HepG2 (cell line): ENCODE measurements at regions not wholly inside any gene's neighbourhood (a gene's known extent, or its start where the extent isn't known, plus 50 kb on each side); places are given as distances from the start of the nearest gene placed in this dataset.

Experiments used
- ATAC-seq: fragments of 200-7000 bp; cut with Tn5 transposase; 3 replicates; pipeline ENCODE4 v1.9.1; 2020; ENCODE audit warnings: mild to moderate bottlenecking, moderate library complexity
- BruUV-seq: library from RNA; stranded (reverse); fragments of 400-500 nt; replicated peaks from 2 replicates; lab custom pipeline; 2021; lab: Mats Ljungman, UMichigan
- CTCF ChIA-PET: fragments of 300-600 bp; formaldehyde crosslinking; extraction: SDS; loops from one replicate; lab custom pipeline; 2021; ENCODE audit warnings: low total read pairs, inconsistent platforms, low intra/inter-chr PET ratio; lab: Yijun Ruan, JAX
- POLR2A ChIA-PET: fragments of 350-600 bp; sonication (Branson Sonifier 250); formaldehyde crosslinking; loops from one replicate; lab custom pipeline; 2020; ENCODE audit warnings: antibody characterized with exemption, inconsistent platforms; lab: Yijun Ruan, JAX
- DNase-seq: peaks from one replicate; pipeline ENCODE4 v3.0.0-alpha.2; 2015; ENCODE audit warnings: low spot score
- FAIRE-seq: peaks from 3 replicates; lab custom pipeline; 2011; peaks lifted over from hg19 to GRCh38; lab: Jason Lieb, UNC
- H2AFZ ChIP-seq: one replicate; pipeline ENCODE4 v1.6.1; 2011; ENCODE audit warnings: low read length, inconsistent platforms
- H3K27ac ChIP-seq: fragments of 300-600 bp; 3 replicates; pipeline ENCODE4 v1.8.0; 2011; ENCODE audit warnings: mixed run types, mild to moderate bottlenecking, mixed read lengths, low read length, inconsistent platforms; ENCODE audit not compliant: insufficient read depth; ENCODE audit errors: extremely low read length
- H3K27me3 ChIP-seq, 2 experiments: fragments of 200-600 bp in 1 of 2; 2 replicates in 1 of 2; 3 replicates in 1 of 2; pipeline versions ENCODE4 v1.6.0 to v1.8.0; 2011; ENCODE audit warnings: low read length in 2 of 2, mild to moderate bottlenecking in 2 of 2, moderate library complexity in 2 of 2, inconsistent platforms in 1 of 2; ENCODE audit not compliant: insufficient read depth in 2 of 2, control insufficient read depth in 1 of 2
- H3K36me3 ChIP-seq, 2 experiments: fragments of 200-600 bp in 1 of 2; replicated peaks in 1 of 2; 2 replicates in 1 of 2; 3 replicates in 1 of 2; pipeline versions ENCODE4 v1.5.1 to v1.8.0; 2011; ENCODE audit warnings: low read length in 2 of 2, inconsistent platforms in 1 of 2; ENCODE audit not compliant: insufficient read depth in 2 of 2, control insufficient read depth in 1 of 2
- H3K4me1 ChIP-seq: 2 replicates; pipeline ENCODE4 v1.5.1; 2012; ENCODE audit warnings: low read length, inconsistent platforms; ENCODE audit not compliant: insufficient read depth
- H3K4me2 ChIP-seq: 2 replicates; pipeline ENCODE4 v1.6.0; 2011; ENCODE audit warnings: low read depth, low read length, inconsistent platforms
- H3K4me3 ChIP-seq, 3 experiments: fragments of 200-600 bp in 1 of 3; sonication (generic), shearing (Covaris generic) in 1 of 3; replicated peaks in 1 of 3; 2 replicates each; pipeline ENCODE4 v1.5.1; 2011 to 2016; ENCODE audit warnings: low read length in 3 of 3, inconsistent platforms in 2 of 3, low read depth in 2 of 3, mild to moderate bottlenecking in 2 of 3, control low read depth in 1 of 3, mixed read lengths in 1 of 3; ENCODE audit not compliant: insufficient read depth in 1 of 3
- H3K79me2 ChIP-seq: one replicate; pipeline ENCODE4 v1.6.1; 2011; ENCODE audit warnings: low read length, inconsistent platforms; ENCODE audit not compliant: insufficient read depth
- H3K9ac ChIP-seq: 2 replicates; pipeline ENCODE4 v1.6.0; 2011; ENCODE audit warnings: mild to moderate bottlenecking, low read depth, low read length, inconsistent platforms; ENCODE audit not compliant: insufficient read depth
- H3K9me3 ChIP-seq: 2 replicates; pipeline ENCODE4 v1.5.1; 2012; ENCODE audit warnings: mild to moderate bottlenecking, low read length
- H4K20me1 ChIP-seq: 2 replicates; pipeline ENCODE4 v1.6.0; 2011; ENCODE audit warnings: inconsistent platforms, mild to moderate bottlenecking, low read length, moderate library complexity; ENCODE audit not compliant: insufficient read depth
- ARID2 ChIP-seq: sonication (generic); formaldehyde crosslinking; IDR thresholded peaks from 2 replicates; pipeline ENCODE4 v1.8.1; 2022; ENCODE audit warnings: mild to moderate bottlenecking, missing genetic modification reagents, borderline replicate concordance
- CEBPB ChIP-seq: IDR thresholded peaks from 2 replicates; pipeline ENCODE4 v1.6.1; 2011; ENCODE audit warnings: low read depth, low read length, improper control_type of control experiment, borderline replicate concordance
- ELF1 ChIP-seq: sonication (generic); formaldehyde crosslinking; IDR thresholded peaks from 2 replicates; pipeline ENCODE4 v1.4.0; 2020; ENCODE audit warnings: missing genetic modification reagents
- FLYWCH1 ChIP-seq: sonication (generic); formaldehyde crosslinking; IDR thresholded peaks from 2 replicates; pipeline ENCODE4 v1.8.1; 2023; ENCODE audit warnings: mild to moderate bottlenecking, missing genetic modification reagents
- GTF3A ChIP-seq: sonication (generic); formaldehyde crosslinking; conservative IDR thresholded peaks from 2 replicates; pipeline ENCODE4 v1.4.0; 2020; ENCODE audit warnings: mild to moderate bottlenecking, missing genetic modification reagents
- JUNB ChIP-seq: sonication (generic); formaldehyde crosslinking; IDR thresholded peaks from 2 replicates; pipeline ENCODE4 v1.8.0; 2022; ENCODE audit warnings: missing genetic modification reagents, mild to moderate bottlenecking, borderline replicate concordance
- MED13 ChIP-seq: sonication (generic); formaldehyde crosslinking; IDR thresholded peaks from 2 replicates; pipeline ENCODE4 v1.5.0; 2020; ENCODE audit warnings: missing genetic modification reagents
- ZNF160 ChIP-seq: sonication (generic); formaldehyde crosslinking; IDR thresholded peaks from 2 replicates; pipeline ENCODE4 v1.8.0; 2022; ENCODE audit warnings: mild to moderate bottlenecking, inconsistent platforms, missing genetic modification reagents
- ZNF234 ChIP-seq: sonication (generic); formaldehyde crosslinking; conservative IDR thresholded peaks from 2 replicates; pipeline ENCODE4 v1.5.1; 2020; ENCODE audit warnings: mild to moderate bottlenecking, missing genetic modification reagents
- ZNF296 ChIP-seq: sonication (generic); formaldehyde crosslinking; conservative IDR thresholded peaks from 2 replicates; pipeline ENCODE4 v1.5.0; 2020; ENCODE audit warnings: mild to moderate bottlenecking, missing genetic modification reagents
- ZNF33A ChIP-seq: sonication (generic); formaldehyde crosslinking; IDR thresholded peaks from 2 replicates; pipeline ENCODE4 v1.5.1; 2020; ENCODE audit warnings: missing genetic modification reagents, mild to moderate bottlenecking, moderate library complexity, borderline replicate concordance
- ZNF550 ChIP-seq: sonication (generic); formaldehyde crosslinking; IDR thresholded peaks from 2 replicates; pipeline ENCODE4 v1.4.0; 2020; ENCODE audit warnings: mild to moderate bottlenecking, missing genetic modification reagents, borderline replicate concordance
- ZNF746 ChIP-seq: sonication (generic); formaldehyde crosslinking; IDR thresholded peaks from 2 replicates; pipeline ENCODE4 v1.8.0; 2022; ENCODE audit warnings: mild to moderate bottlenecking, missing genetic modification reagents
- whole genome bisulfite sequencing: methylation state at CpG from one replicate; pipeline ENCODE4 v1.1.6; 2017; ENCODE audit warnings: low lambda C conversion rate; 5-methylcytosine and 5-hydroxymethylcytosine counted together
- in situ Hi-C: cut with HindIII; loops from 2 replicates; pipeline ENCODE4 v1.10.0; 2017; ENCODE audit warnings: low pct_unique_long_range_greater_than_20kb; ENCODE audit not compliant: extremely low pct_ligation_motif_present
- intact Hi-C: fragments of 100-400 bp; cut with micrococcal nuclease; formaldehyde crosslinking; loops from one replicate; pipeline ENCODE4 v1.10.0; 2022; ENCODE audit not compliant: unreplicated experiment
- TF ChIP-seq, protein P1 (sequence below): sonication (generic); formaldehyde crosslinking; IDR thresholded peaks from 2 replicates; pipeline ENCODE4 v1.4.0; 2020; ENCODE audit warnings: missing genetic modification reagents, low read depth, mild to moderate bottlenecking, borderline replicate concordance
- TF ChIP-seq, protein P2 (sequence below): sonication (generic); formaldehyde crosslinking; IDR thresholded peaks from 2 replicates; pipeline ENCODE4 v1.5.0; 2020; ENCODE audit warnings: missing genetic modification reagents
- TF ChIP-seq, protein P3 (sequence below): fragments of 450-650 bp; IDR thresholded peaks from 2 replicates; pipeline ENCODE4 v1.6.1; 2016
- TF ChIP-seq, protein P4 (sequence below): sonication (generic); formaldehyde crosslinking; IDR thresholded peaks from 2 replicates; pipeline ENCODE4 v1.4.0; 2020; ENCODE audit warnings: missing genetic modification reagents, borderline replicate concordance
- TF ChIP-seq, protein P5 (sequence below): sonication (generic); formaldehyde crosslinking; IDR thresholded peaks from 2 replicates; pipeline ENCODE4 v1.8.0; 2022; ENCODE audit warnings: missing genetic modification reagents, mild to moderate bottlenecking, borderline replicate concordance

DNA sequence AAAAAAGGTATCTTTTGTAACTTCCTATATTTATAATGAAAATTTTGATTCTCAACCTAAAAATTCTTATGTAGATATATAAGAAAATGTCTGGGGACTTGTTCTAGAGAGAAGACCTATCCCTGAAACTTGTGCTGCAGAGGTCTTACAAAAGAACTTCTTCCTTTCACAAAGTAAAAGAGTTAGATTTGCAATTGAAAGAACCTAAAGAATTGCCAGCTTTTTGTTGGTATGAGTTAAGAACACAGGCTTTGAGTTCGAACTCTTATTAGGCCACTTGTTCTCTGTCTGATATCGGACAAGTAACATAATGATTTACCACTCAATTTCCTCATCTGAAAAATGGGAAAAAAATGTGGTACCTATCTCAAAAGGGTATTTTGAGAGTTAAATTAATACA, 162.0 kb upstream of the LAMA2 start:
- in situ Hi-C loops = loop anchor here (10.0 kb wide), 1 partner anchor 866 kb away; no protein-coding TSS in a partner anchor
- no peaks in the 10 kb centered on the region for H3K36me3 ChIP-seq
- no peak overlapping the region for H3K4me3 ChIP-seq
- intact Hi-C loops = no loop called here
- H3K4me2 ChIP-seq = no peak overlapping the region
- H3K79me2 ChIP-seq = no peaks in the 10 kb centered on the region
- no peaks in the 10 kb centered on the region for H3K27me3 ChIP-seq
- no peak for DNase-seq
- no peaks in the 10 kb centered on the region for H3K9me3 ChIP-seq
- H2AFZ ChIP-seq = no peak overlapping the region
- H3K4me1 ChIP-seq = no peaks in the 10 kb centered on the region
- H4K20me1 ChIP-seq = no peaks in the 10 kb centered on the region
- ChIA-PET POLR2A (no interaction called here), CTCF (no interaction called here)
- no peak overlapping the region for H3K27ac ChIP-seq
- H3K9ac ChIP-seq = no peak overlapping the region
- WGBS = 0% methylated on average over 2 of the region's 2 CpGs
- no peak for ATAC-seq
- BruUV-seq = no TSS peak
- no peak for FAIRE-seq
- TF ChIP-seq, protein P1, sequence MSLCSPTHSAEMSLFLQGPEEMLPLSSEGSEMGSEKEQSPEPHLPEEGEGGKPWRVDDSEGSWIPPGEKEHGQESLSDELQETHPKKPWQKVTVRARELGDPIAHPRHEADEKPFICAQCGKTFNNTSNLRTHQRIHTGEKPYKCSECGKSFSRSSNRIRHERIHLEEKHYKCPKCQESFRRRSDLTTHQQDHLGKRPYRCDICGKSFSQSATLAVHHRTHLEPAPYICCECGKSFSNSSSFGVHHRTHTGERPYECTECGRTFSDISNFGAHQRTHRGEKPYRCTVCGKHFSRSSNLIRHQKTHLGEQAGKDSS (CRISPR knock-in tag) = no peak
- TF ChIP-seq ZNF296 (no peak), ZNF550 (CRISPR knock-in tag) (no peak), FLYWCH1 (no peak), CEBPB (no peak), ZNF33A (CRISPR knock-in tag) (no peak), ZNF234 (CRISPR knock-in tag) (no peak), ARID2 (CRISPR knock-in tag) (no peak), GTF3A (CRISPR knock-in tag) (no peak), ZNF160 (CRISPR knock-in tag) (no peak), MED13 (CRISPR knock-in tag) (no peak), ZNF746 (CRISPR knock-in tag) (no peak), JUNB (CRISPR knock-in tag) (no peak), ELF1 (CRISPR knock-in tag) (no peak)
- TF ChIP-seq, protein P2, sequence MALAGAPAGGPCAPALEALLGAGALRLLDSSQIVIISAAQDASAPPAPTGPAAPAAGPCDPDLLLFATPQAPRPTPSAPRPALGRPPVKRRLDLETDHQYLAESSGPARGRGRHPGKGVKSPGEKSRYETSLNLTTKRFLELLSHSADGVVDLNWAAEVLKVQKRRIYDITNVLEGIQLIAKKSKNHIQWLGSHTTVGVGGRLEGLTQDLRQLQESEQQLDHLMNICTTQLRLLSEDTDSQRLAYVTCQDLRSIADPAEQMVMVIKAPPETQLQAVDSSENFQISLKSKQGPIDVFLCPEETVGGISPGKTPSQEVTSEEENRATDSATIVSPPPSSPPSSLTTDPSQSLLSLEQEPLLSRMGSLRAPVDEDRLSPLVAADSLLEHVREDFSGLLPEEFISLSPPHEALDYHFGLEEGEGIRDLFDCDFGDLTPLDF = no peak
- TF ChIP-seq, protein P3, sequence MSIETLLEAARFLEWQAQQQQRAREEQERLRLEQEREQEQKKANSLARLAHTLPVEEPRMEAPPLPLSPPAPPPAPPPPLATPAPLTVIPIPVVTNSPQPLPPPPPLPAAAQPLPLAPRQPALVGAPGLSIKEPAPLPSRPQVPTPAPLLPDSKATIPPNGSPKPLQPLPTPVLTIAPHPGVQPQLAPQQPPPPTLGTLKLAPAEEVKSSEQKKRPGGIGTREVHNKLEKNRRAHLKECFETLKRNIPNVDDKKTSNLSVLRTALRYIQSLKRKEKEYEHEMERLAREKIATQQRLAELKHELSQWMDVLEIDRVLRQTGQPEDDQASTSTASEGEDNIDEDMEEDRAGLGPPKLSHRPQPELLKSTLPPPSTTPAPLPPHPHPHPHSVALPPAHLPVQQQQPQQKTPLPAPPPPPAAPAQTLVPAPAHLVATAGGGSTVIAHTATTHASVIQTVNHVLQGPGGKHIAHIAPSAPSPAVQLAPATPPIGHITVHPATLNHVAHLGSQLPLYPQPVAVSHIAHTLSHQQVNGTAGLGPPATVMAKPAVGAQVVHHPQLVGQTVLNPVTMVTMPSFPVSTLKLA = no peak
- TF ChIP-seq, protein P4, sequence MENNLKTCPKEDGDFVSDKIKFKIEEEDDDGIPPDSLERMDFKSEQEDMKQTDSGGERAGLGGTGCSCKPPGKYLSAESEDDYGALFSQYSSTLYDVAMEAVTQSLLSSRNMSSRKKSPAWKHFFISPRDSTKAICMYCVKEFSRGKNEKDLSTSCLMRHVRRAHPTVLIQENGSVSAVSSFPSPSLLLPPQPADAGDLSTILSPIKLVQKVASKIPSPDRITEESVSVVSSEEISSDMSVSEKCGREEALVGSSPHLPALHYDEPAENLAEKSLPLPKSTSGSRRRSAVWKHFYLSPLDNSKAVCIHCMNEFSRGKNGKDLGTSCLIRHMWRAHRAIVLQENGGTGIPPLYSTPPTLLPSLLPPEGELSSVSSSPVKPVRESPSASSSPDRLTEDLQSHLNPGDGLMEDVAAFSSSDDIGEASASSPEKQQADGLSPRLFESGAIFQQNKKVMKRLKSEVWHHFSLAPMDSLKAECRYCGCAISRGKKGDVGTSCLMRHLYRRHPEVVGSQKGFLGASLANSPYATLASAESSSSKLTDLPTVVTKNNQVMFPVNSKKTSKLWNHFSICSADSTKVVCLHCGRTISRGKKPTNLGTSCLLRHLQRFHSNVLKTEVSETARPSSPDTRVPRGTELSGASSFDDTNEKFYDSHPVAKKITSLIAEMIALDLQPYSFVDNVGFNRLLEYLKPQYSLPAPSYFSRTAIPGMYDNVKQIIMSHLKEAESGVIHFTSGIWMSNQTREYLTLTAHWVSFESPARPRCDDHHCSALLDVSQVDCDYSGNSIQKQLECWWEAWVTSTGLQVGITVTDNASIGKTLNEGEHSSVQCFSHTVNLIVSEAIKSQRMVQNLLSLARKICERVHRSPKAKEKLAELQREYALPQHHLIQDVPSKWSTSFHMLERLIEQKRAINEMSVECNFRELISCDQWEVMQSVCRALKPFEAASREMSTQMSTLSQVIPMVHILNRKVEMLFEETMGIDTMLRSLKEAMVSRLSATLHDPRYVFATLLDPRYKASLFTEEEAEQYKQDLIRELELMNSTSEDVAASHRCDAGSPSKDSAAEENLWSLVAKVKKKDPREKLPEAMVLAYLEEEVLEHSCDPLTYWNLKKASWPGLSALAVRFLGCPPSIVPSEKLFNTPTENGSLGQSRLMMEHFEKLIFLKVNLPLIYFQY (CRISPR knock-in tag) = no peak
- TF ChIP-seq, protein P5, sequence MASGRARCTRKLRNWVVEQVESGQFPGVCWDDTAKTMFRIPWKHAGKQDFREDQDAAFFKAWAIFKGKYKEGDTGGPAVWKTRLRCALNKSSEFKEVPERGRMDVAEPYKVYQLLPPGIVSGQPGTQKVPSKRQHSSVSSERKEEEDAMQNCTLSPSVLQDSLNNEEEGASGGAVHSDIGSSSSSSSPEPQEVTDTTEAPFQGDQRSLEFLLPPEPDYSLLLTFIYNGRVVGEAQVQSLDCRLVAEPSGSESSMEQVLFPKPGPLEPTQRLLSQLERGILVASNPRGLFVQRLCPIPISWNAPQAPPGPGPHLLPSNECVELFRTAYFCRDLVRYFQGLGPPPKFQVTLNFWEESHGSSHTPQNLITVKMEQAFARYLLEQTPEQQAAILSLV (CRISPR knock-in tag) = no peak
